NB4 (cell line): ENCODE measurements at regions not wholly inside any gene's neighbourhood (a gene's known extent, or its start where the extent isn't known, plus 50 kb on each side); places are given as distances from the start of the nearest gene placed in this dataset.

Experiments
- DNase-seq: peaks from one replicate; pipeline ENCODE4 v3.0.0; 2010; ENCODE audit warnings: low read depth
- H3K4me3 ChIP-seq: one replicate; pipeline ENCODE4 v1.5.1; 2011; ENCODE audit warnings: mild to moderate bottlenecking, low read depth, low read length, moderate library complexity
- MYC ChIP-seq: IDR thresholded peaks from 2 replicates; pipeline ENCODE4 v1.6.1; 2011; ENCODE audit warnings: low read depth, low read length
- POLR2A ChIP-seq: IDR thresholded peaks from 2 replicates; pipeline ENCODE4 v1.6.1; 2011; ENCODE audit warnings: mild to moderate bottlenecking; ENCODE audit not compliant: insufficient read length; ENCODE audit errors: extremely low read depth
- TF ChIP-seq, protein P1 (sequence below): IDR thresholded peaks from one replicate; pipeline ENCODE4 v1.5.1; 2012; ENCODE audit warnings: low read depth, low read length
- TF ChIP-seq, protein P2 (sequence below): IDR thresholded peaks from 2 replicates; pipeline ENCODE4 v1.6.1; 2011; ENCODE audit warnings: low read depth, low read length

DNA sequence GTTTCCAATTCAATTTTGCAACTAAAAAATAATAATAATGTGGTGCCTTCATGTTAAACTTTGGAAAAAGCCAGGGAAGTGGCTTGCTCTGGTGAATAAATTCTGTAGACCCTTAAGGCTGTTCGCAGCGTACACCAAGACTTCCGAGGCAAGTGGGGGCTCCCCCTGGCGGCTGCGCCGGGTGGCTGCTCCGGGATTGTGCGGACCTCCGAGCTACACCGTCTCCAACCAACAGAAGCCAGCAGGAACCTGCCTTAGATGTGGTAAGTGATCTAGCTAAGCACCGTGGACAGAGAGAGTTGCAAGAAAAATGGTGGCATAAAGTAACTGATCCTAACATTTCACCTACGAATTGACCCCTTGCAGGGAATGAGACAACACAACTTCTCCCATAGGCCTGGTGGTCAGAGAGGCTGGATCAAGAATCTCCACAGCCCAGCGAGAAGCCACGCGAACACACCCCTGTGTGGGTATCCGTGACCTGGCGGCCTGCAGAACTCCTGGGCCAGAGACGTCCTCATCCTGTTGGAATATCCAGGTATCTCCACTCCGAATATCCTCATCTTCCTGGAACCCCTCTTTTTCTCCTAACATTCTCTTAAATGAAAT is 69.6 kb downstream of the TBXT start:
- TF ChIP-seq, protein P1, sequence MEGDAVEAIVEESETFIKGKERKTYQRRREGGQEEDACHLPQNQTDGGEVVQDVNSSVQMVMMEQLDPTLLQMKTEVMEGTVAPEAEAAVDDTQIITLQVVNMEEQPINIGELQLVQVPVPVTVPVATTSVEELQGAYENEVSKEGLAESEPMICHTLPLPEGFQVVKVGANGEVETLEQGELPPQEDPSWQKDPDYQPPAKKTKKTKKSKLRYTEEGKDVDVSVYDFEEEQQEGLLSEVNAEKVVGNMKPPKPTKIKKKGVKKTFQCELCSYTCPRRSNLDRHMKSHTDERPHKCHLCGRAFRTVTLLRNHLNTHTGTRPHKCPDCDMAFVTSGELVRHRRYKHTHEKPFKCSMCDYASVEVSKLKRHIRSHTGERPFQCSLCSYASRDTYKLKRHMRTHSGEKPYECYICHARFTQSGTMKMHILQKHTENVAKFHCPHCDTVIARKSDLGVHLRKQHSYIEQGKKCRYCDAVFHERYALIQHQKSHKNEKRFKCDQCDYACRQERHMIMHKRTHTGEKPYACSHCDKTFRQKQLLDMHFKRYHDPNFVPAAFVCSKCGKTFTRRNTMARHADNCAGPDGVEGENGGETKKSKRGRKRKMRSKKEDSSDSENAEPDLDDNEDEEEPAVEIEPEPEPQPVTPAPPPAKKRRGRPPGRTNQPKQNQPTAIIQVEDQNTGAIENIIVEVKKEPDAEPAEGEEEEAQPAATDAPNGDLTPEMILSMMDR = peak; percentile 96
- no peak for TF ChIP-seq MYC
- DNase-seq = peak; percentile 67
- no peak overlapping the region for H3K4me3 ChIP-seq

GRCh38 chr6:166087852-166088251 is 79.8 kb downstream of the TBXT start:
- DNase-seq = no peak
- H3K4me3 ChIP-seq = no peak overlapping the region
- TF ChIP-seq, protein P2, sequence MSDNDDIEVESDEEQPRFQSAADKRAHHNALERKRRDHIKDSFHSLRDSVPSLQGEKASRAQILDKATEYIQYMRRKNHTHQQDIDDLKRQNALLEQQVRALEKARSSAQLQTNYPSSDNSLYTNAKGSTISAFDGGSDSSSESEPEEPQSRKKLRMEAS = no peak
- TF ChIP-seq POLR2A (no peak), MYC (no peak)
- TF ChIP-seq, protein P1 = no peak

GRCh38 chr6:166087246-166087645 is 80.4 kb downstream of the TBXT start:
- no peak overlapping the region for H3K4me3 ChIP-seq
- no peak for DNase-seq
- TF ChIP-seq, protein P2 = no peak
- TF ChIP-seq POLR2A = no peak
- TF ChIP-seq MYC = no peak
- TF ChIP-seq, protein P1 = no peak

GRCh38 chr6:166085500-166085899 is 82.2 kb downstream of the TBXT start:
- no peak overlapping the region for H3K4me3 ChIP-seq
- no peak for DNase-seq
- TF ChIP-seq POLR2A (no peak), MYC (no peak)
- TF ChIP-seq, protein P2 = no peak
- TF ChIP-seq, protein P1 = no peak

- TF ChIP-seq, protein P1 = no peak
- TF ChIP-seq MYC (no peak), POLR2A (no peak)
- TF ChIP-seq, protein P2 = no peak
These were observed 82.7 kb downstream of the TBXT start for GRCh38 chr6:166084951-166085350.

GRCh38 chr6:166079841-166080240 is 87.8 kb downstream of the TBXT start:
- DNase-seq = no peak
- H3K4me3 ChIP-seq = no peak overlapping the region
- TF ChIP-seq, protein P1 = no peak

More at GRCh38 chr6:166084951-166085350, 82.7 kb downstream of the TBXT start:
- no peak for DNase-seq
- no peak overlapping the region for H3K4me3 ChIP-seq
